HG03439 (cell line): ENCODE measurements at regions not wholly inside any gene's neighbourhood (a gene's known extent, or its start where the extent isn't known, plus 50 kb on each side); places are given as distances from the start of the nearest gene placed in this dataset.
"Not testable (repeated sequence)": the region's sequence is repeated elsewhere in the genome, so short reads cannot be mapped to it uniquely, and the experiment has no call there.

ENCODE experiments used
- ATAC-seq: cut with Tn5 transposase; IDR thresholded peaks from one replicate; pipeline ENCODE4 v1.9.1; 2021; ENCODE audit warnings: mild to moderate bottlenecking, moderate library complexity; ENCODE audit not compliant: unreplicated experiment

DNA sequence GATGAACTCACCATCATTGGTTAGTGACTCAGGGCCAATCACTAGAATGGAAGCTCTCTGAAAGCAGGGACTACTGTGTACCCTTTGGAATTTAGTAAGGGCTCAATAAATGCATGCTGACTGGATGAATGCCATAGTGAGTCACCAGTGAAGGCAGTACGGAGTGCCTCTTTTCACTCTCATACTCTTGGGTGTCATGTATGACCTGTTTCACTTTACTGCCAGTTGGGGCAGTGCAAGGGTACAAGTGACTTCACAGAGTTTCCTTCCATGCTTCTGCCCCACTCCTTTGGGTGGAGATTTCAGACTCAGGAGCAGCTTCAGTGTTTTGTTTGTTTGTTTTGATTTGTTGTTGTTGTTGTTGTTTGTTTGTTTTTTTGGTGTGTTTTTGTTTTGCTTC is 57.7 kb downstream of the SOX3 start:
- ATAC-seq, result no peak

- ATAC-seq, result no peak
Observed at GRCh38 chrX:140440876-140441275, 64.0 kb downstream of the SOX3 start.

DNA sequence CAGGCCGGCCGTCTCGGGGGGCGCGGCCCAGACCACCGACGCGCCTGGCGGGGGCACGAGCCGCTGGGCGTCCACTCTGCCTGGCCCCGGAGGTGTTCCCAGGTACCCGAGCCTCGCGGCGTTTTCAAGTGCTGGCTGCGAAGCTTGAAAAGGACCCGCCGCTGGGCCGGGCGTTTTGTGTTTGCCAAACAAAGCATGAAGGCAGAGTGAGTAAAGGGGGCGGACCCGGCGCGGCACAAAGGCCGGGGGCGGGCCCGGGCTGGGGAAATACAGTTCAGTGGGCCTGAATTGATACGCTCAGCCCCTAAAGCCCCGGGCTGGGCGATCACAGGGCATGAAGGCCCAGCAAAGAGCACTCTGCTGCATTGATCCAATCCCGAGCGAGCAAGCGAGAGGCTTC is 65.4 kb downstream of the SOX3 start:
- no peak for ATAC-seq

GRCh38 chrX:140434347-140434746 is 70.5 kb downstream of the SOX3 start:
- no peak for ATAC-seq

GRCh38 chrX:140433582-140433981 is 71.3 kb downstream of the SOX3 start:
- ATAC-seq, result no peak

DNA sequence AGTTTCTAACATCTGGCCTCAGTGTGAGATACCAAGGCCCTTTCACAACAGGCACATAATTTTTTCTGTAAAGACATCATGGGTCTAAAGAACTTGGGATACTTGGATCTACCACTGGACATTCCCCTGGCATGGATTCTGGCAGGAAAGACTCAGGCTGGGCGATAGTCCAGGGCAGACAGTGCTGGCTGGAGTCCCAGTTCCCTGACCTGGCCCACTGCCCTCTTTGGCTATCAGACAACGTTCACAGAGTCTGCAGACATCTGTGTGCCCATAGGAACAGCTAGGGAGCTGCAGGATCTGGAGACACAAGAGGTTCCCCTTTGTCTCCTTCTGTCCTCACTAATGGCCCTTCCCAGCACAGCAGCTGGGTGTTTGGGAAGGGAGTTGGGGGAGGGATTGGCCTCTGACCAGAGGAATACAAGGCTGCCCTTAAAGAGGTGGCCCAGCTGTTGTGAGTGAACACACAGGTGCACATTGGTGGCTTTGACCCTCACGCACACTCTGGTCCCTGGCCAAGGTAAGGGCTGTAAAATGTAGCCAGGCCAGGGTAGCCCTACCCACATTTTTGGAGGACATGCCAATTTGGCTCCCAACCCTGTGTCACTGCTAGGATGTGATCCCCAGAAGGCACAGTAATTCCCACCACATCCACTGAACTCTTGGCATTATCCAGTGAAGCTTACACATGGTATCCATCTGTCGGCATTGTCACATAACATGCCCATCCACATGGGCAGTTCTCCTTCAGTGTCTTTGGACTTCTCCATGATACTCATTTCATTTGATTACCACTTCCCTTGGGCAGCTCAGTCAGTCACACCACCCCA is 72.3 kb downstream of the SOX3 start:
- ATAC-seq, result no peak

- ATAC-seq, result no peak
Observed at GRCh38 chrX:140431521-140431920, 73.3 kb downstream of the SOX3 start.

- ATAC-seq, result no peak
Observed at GRCh38 chrX:140425712-140426395, 79.0 kb downstream of the SOX3 start.

DNA sequence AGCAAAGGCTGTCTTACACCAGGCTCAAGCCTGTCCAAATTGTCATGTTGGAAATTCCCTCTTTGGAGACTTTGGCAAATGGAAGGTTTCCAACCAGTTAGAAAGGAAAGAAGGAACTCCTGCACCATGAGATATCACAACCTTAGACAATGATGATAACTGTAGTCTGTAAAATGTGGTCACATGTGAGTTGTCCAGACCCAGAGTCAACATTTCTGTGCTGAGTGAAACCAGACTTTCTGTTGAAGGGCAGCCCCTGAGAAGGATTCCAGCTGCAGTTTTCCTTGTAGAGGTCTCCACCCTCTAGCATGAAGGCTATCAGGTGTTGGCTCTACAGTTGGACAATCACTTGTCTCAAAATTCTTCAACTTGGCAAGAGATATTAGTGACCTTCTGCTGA is 82.4 kb downstream of the SOX3 start:
- ATAC-seq, result no peak

DNA sequence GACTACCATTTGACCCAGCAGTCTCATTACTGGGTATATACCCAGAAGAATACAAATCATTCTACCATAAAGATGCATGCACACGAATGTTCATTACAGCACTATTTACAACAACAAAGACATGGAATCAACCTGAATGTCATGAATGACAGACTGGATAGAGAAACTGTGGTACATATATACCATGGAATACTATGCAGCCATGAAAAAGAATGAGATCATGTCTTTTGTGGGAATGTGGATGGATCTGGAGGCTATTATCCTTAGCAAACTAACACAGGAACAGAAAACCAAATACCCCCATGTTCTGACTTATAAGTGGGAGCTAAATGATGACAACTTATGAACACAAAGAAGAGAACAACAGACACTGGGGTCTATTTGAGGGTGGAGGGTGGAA is 102.7 kb downstream of the SOX3 start:
- not testable (repeated sequence) for ATAC-seq

DNA sequence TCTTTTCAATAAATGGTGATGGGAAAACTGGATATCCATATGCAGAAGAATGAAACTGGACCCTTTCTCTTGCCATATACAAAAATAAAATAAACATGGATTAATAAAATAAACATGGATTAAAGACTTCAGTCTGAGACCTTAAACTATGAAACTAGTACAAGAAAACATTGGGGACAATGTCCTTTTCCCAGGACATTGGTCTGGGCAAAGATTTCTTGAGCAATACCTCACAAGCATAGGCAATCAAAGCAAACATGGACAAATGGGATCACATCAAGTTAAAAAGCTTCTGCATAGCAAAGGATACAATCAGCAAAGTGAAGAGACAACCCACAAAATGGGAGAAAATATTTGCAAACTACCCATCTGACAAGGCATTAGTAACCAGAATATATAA is 108.5 kb downstream of the SOX3 start:
- not testable (repeated sequence) for ATAC-seq

GRCh38 chrX:140393507-140393906 is 111.4 kb downstream of the SOX3 start:
- no peak for ATAC-seq

GRCh38 chrX:140391313-140391712 is 113.6 kb downstream of the SOX3 start:
- ATAC-seq, result no peak

DNA sequence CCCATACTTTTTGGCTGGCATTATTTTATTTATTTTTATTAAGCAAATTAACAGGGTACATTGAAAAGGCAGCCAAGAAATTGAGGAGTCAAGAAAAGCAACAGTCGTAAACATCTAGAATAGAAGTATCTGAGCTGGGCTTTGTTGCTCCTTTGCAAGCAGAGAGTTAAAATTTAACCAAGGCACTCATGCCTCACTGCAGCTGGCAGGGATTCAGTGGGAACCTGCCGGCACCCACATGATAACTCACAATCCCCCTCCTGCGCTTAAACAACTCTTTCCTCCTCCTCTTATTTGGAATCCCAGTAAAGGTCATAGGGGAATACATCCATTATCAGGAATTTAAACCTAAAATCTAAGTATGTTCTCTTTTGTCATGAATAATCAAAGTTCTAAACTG is 115.5 kb downstream of the SOX3 start:
- no peak for ATAC-seq

DNA sequence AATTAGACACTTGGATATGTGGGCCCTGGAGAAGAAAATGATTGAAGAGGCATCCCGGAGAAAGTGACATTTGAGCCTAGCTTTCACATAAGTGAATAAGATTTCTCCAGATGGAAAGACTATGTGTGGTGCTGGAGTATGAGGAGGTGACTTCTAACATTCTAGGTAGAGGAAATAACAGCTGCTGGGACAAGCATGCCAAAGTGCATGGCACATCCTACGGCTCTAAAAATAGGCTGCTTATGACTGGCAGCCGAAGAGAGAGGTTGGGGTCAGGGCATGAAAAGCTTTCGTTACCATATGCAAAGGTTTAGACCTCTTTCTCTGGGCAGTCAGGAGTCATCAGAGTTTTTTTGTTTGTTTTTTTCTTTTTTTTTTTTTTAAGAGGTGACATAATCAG is 142.0 kb downstream of the SOX3 start:
- no peak for ATAC-seq

DNA sequence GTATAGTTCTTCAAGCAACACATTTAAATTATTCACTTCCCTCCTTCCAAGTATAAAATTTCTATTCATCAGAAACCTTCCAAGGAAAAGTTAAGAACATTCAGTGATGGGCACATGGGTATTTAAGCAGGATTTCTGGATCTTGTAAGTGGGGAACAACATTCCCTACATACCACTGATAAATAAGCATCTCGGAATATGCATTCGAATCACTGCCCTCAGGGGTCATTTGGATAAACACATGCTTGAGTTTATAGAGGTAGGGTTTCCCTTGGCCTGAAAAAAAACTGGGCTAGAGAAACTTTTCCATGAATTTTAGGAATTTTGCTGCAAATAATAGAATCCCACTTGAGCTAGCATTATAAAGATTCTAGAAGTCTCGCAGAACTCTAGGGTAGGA is 143.9 kb downstream of the SOX3 start:
- ATAC-seq, result no peak

DNA sequence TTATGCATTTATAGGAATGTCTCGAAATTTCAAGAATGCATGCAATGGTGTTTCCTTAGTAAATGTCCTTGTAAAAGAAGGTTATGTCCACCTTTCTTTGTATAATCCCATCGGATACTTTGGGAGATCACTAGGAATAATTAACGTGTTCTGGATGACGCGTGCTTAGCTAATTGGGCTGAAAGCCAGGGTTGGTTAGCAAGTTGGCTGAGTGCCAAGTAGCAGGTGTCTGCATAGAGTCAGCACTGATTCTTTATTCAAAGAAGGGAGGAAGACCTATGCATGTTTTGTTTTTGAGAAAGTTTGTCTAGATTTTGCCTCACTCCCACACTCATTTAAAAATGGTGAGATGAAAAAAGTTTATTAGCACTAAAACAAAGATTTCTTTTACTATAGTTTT is 144.6 kb downstream of the SOX3 start:
- ATAC-seq, result no peak

GRCh38 chrX:140355922-140356321 is 148.9 kb downstream of the SOX3 start:
- no peak for ATAC-seq

- no peak for ATAC-seq
Observed at GRCh38 chrX:140355429-140355828, 149.4 kb downstream of the SOX3 start.

- ATAC-seq, result no peak
Observed at GRCh38 chrX:140354431-140355120, 150.3 kb downstream of the SOX3 start.

DNA sequence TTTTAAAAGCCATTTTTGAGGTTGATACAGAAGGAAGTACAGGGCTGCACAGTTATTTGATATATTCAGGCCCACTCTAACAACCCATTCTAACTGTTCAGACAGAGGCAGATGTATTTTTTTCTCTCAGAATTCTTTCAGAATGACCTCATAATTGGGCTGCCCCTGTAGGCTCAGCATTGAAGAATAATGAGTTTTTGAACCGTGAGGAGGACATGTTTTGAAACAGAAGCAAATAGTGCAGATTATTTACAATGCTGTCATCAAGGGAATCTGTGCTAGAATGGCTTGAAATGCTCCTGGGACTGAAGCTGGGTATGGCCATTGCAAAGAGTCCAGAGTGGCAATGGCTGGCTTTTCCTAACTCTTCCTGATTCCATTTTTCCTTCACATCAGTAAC is 158.1 kb downstream of the SOX3 start:
- ATAC-seq, result no peak
